ENCODE measurements at regions not wholly inside any gene's neighbourhood (a gene's known extent, or its start where the extent isn't known, plus 50 kb on each side); places are given as distances from the start of the nearest gene placed in this dataset.
A peak's percentile ranks its signal among the peaks of the same experiment; 100 is the strongest.

DNA sequence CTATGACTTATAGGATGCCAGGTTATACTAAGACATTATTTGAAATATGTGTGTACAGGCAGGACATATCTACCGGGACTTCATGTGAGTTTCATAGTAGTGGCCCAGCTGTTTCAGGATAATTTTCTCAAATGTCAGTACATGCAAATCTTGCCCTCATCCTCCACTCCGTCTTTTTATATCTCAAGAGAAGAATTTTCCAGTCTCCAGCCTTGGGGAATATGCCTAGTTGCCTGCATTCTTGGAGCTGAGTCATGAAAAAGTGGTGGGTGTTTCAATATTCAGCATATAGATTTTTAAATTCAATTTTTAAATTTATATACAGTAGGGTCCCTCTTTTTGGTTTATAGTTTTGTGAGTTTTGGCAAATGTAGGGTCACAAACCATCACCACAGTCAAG lies 236.7 kb downstream of the OTUD1 start:
- POLR2A ChIA-PET: no interaction called here

DNA sequence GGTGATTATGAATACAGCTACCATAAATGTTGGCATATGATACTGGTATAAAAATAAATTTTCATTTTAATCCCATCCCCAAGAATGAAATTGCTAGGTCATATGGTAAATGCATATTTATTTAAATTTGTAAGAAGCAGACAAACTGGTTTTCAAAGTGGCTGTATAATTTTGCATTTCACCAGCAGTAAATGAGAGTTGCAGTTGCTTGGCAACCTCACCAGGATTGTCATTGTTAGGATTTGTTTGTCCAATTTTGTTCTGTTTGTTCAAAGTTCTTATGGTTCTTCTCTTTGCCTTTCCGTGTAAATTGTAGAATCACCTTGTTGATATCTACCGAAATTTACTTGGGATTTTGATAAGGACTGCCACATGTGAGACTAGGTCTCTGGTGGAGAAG lies 237.4 kb downstream of the OTUD1 start:
- Mint-ChIP-seq H3K4me3 (no peak overlapping the region), H3K4me1 (no peaks in the 10 kb centered on the region), H3K36me3 (no peaks in the 10 kb centered on the region), H3K9me3 (peaks cover 0 to 8% (median 0%) of the 10 kb centered on the region in 5 donors), H3K27ac (no peak overlapping the region), H3K27me3 (peaks cover 3 to 18% of the 10 kb centered on the region in 2 donors)
- Histone ChIP-seq H3K4me3 (ENCODE audit: low read length) (no peak overlapping the region), H3K27ac (ENCODE audit: low read depth, low read length) (no peak overlapping the region), H3K9me3 (ENCODE audit: low read length) (no peaks in the 10 kb centered on the region), H3K36me3 (ENCODE audit: insufficient read depth, low read length) (no peaks in the 10 kb centered on the region), H3K4me1 (ENCODE audit: insufficient read depth, low read length) (no peaks in the 10 kb centered on the region), H3K27me3 (ENCODE audit: insufficient read depth, low read length, poor library complexity, severe bottlenecking) (no peaks in the 10 kb centered on the region)
- ChIA-PET POLR2A (no interaction called here), CTCF (no interaction called here)
- DNase-seq: no peak

More for the DNA sequence above, 236.7 kb downstream of the OTUD1 start:
- Mint-ChIP-seq H3K4me3 (no peak overlapping the region), H3K27me3 (peaks cover 1 to 18% of the 10 kb centered on the region in 2 donors), H3K27ac (no peak overlapping the region), H3K4me1 (no peaks in the 10 kb centered on the region), H3K9me3 (peaks cover 0 to 6% (median 0%) of the 10 kb centered on the region in 5 donors), H3K36me3 (no peaks in the 10 kb centered on the region)
- no peaks in the 10 kb centered on the region for H3K36me3 ChIP-seq (ENCODE audit: insufficient read depth, low read length)
- no peaks in the 10 kb centered on the region for H3K9me3 ChIP-seq (ENCODE audit: low read length)
- DNase-seq: no peak
- no peaks in the 10 kb centered on the region for H3K4me1 ChIP-seq (ENCODE audit: insufficient read depth, low read length)
- H3K27me3 ChIP-seq (ENCODE audit: insufficient read depth, low read length, poor library complexity, severe bottlenecking): no peaks in the 10 kb centered on the region
- H3K4me3 ChIP-seq (ENCODE audit: low read length): no peak overlapping the region
- CTCF ChIA-PET: no interaction called here
- no peak overlapping the region for H3K27ac ChIP-seq (ENCODE audit: low read depth, low read length)

DNA sequence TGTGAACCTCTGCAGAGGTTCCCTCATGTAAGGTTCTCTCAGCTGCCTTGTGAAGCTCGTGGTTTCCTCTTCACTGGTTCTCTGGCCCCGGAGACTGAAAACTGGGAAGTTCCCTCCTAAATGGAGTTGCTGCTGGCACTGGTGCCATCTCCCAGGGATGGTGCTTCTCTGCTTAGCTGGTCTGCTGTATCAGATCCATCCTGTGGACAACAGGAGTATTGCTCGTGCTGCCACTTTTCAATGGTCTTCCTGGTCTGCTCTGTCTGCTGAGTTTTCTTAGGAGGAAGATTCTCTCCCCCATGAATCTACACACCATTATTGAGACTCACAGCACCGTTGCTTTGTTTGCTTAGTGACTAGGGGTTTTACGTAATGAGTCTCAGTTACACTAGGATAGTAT lies 247.8 kb downstream of the OTUD1 start:
- ChIA-PET POLR2A (no interaction called here), CTCF (no interaction called here)
- H3K4me3 ChIP-seq (ENCODE audit: low read length): no peak overlapping the region
- no peak overlapping the region for H3K27ac ChIP-seq (ENCODE audit: low read depth, low read length)
- no peak overlapping the region for H3K27ac Mint-ChIP-seq
- H3K36me3 Mint-ChIP-seq: no peaks in the 10 kb centered on the region
- no peaks in the 10 kb centered on the region for H3K27me3 ChIP-seq (ENCODE audit: insufficient read depth, low read length, poor library complexity, severe bottlenecking)
- no peaks in the 10 kb centered on the region for H3K36me3 ChIP-seq (ENCODE audit: insufficient read depth, low read length)
- H3K4me1 Mint-ChIP-seq: no peaks in the 10 kb centered on the region
- H3K9me3 Mint-ChIP-seq: peaks cover 0 to 2% (median 0%) of the 10 kb centered on the region in 5 donors
- H3K4me3 Mint-ChIP-seq: no peak overlapping the region
- peaks cover 0 to 4% of the 10 kb centered on the region in 2 donors for H3K27me3 Mint-ChIP-seq
- no peaks in the 10 kb centered on the region for H3K9me3 ChIP-seq (ENCODE audit: low read length)
- H3K4me1 ChIP-seq (ENCODE audit: insufficient read depth, low read length): no peaks in the 10 kb centered on the region
- no peak for DNase-seq

DNA sequence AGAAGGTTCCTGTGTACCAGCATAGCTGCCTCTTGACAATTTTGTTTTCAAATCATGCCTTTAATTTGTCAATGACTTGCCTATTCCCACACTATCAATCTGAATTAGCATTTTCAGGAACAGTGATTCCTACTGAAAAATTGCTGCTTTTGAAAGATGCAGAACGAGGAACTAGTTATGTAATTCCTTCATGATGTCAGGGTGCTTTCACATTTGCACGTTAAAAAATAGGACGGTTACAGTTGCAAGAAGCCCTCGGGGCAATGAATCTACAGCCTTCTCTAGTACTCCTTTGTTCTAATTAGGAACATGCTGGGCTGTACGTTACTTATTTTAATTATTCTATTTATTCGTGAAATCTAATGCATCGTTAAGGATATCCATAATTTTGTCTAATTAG lies 253.9 kb downstream of the OTUD1 start:
- Histone ChIP-seq H3K4me3 (ENCODE audit: low read length) (no peak overlapping the region), H3K27me3 (ENCODE audit: insufficient read depth, low read length, poor library complexity, severe bottlenecking) (no peaks in the 10 kb centered on the region), H3K4me1 (ENCODE audit: insufficient read depth, low read length) (no peaks in the 10 kb centered on the region), H3K27ac (ENCODE audit: low read depth, low read length) (no peak overlapping the region), H3K36me3 (ENCODE audit: insufficient read depth, low read length) (no peaks in the 10 kb centered on the region), H3K9me3 (ENCODE audit: low read length) (no peaks in the 10 kb centered on the region)
- no peak overlapping the region for H3K4me3 Mint-ChIP-seq
- peaks cover 21 to 41% of the 10 kb centered on the region in 2 donors for H3K27me3 Mint-ChIP-seq
- no peak overlapping the region for H3K27ac Mint-ChIP-seq
- DNase-seq: no peak
- H3K36me3 Mint-ChIP-seq: no peaks in the 10 kb centered on the region
- ChIA-PET POLR2A (no interaction called here), CTCF (no interaction called here)
- H3K9me3 Mint-ChIP-seq: peaks cover 0 to 2% (median 0%) of the 10 kb centered on the region in 5 donors
- peaks cover 0 to 4% (median 2%) of the 10 kb centered on the region in 3 donors for H3K4me1 Mint-ChIP-seq

DNA sequence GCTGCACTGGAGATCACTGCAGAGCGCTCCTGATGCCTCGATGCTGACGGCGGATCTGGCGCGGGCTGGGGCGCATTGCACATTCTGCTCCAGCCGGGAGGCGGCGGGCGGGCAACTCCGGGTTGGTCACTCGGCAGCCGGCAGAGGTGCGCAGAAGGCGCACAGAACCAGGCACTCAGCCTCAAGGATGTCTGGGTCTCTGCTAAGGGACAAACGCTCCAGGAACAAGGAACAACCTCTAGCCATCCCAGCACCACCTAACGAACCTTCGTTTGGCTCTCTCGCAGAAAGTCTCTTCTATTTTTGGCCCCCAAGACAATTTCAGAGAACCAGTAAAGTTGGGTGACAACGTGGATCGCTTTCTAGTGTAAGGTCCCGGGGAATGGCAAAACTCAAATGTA lies 254.6 kb downstream of the OTUD1 start:
- H3K36me3 ChIP-seq (ENCODE audit: insufficient read depth, low read length): no peaks in the 10 kb centered on the region
- Mint-ChIP-seq H3K27ac (no peak overlapping the region), H3K4me3 (no peak overlapping the region), H3K27me3 (peaks cover 21 to 41% of the 10 kb centered on the region in 2 donors), H3K36me3 (no peaks in the 10 kb centered on the region), H3K4me1 (peaks cover 0 to 4% (median 2%) of the 10 kb centered on the region in 3 donors), H3K9me3 (no peaks in the 10 kb centered on the region)
- ChIA-PET POLR2A (no interaction called here), CTCF (no interaction called here)
- H3K27ac ChIP-seq (ENCODE audit: low read depth, low read length): no peak overlapping the region
- DNase-seq: no peak
- no peaks in the 10 kb centered on the region for H3K27me3 ChIP-seq (ENCODE audit: insufficient read depth, low read length, poor library complexity, severe bottlenecking)
- H3K9me3 ChIP-seq (ENCODE audit: low read length): no peaks in the 10 kb centered on the region
- H3K4me3 ChIP-seq (ENCODE audit: low read length): no peak overlapping the region
- H3K4me1 ChIP-seq (ENCODE audit: insufficient read depth, low read length): no peaks in the 10 kb centered on the region

DNA sequence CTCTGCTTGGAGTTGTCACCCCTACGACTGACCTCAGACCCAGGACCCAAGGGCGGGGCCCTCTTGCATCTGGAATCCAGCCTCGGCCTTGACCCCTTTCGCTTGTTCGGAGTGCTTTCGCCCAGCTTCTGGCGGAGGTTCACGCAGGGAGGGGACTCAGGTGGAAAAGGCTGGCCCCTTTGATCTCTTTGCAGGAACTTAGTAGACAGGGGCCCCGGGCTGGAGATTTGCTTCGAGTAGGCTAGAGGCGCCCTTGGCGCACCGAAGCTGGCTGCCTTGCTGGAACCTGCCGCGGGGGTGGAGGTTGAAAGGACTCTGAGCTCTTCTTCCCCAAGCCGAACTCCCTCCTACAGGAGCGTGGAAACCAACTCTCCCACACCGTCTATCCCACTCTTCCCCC lies 255.1 kb downstream of the OTUD1 start:
- Mint-ChIP-seq H3K4me3 (no peak overlapping the region), H3K27ac (no peak overlapping the region), H3K36me3 (no peaks in the 10 kb centered on the region), H3K4me1 (peaks cover 0 to 4% (median 2%) of the 10 kb centered on the region in 3 donors), H3K9me3 (no peaks in the 10 kb centered on the region), H3K27me3 (peaks cover 23 to 41% of the 10 kb centered on the region in 2 donors)
- CTCF ChIA-PET: no interaction called here
- Histone ChIP-seq H3K4me3 (ENCODE audit: low read length) (no peak overlapping the region), H3K27ac (ENCODE audit: low read depth, low read length) (no peak overlapping the region), H3K4me1 (ENCODE audit: insufficient read depth, low read length) (no peaks in the 10 kb centered on the region), H3K9me3 (ENCODE audit: low read length) (no peaks in the 10 kb centered on the region), H3K36me3 (ENCODE audit: insufficient read depth, low read length) (no peaks in the 10 kb centered on the region), H3K27me3 (ENCODE audit: insufficient read depth, low read length, poor library complexity, severe bottlenecking) (no peaks in the 10 kb centered on the region)
- POLR2A ChIA-PET: no interaction called here
- DNase-seq: no peak

DNA sequence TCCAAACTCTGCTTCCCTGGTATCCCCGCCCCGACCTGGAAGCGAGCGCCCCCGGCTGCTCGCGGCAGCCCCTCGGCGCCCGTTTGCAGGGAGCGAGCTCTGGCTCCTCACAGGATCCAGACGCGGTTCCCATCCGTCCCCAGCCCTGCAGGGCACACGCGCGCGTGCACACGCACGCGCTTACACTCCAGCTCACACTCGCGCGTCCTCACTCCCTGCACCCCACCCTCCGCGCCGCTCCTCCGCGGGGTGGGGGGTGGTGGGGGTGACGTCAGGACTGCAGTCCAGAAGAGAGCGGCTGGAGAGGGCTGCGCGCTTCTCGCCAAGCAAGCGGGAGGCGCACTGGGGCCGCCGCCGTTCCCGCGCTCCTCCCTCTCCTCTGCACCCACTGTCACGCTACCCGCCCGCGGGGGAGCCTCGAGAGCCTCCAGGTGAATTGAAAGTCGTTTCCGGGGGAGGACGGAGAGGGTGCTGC lies 255.6 kb downstream of the OTUD1 start:
- no peak overlapping the region for H3K27ac Mint-ChIP-seq
- CTCF ChIA-PET: no interaction called here
- H3K36me3 Mint-ChIP-seq: no peaks in the 10 kb centered on the region
- no peak for DNase-seq
- H3K4me3 Mint-ChIP-seq: no peak overlapping the region
- no peaks in the 10 kb centered on the region for H3K36me3 ChIP-seq (ENCODE audit: insufficient read depth, low read length)
- peaks cover 0 to 4% (median 2%) of the 10 kb centered on the region in 3 donors for H3K4me1 Mint-ChIP-seq
- H3K4me1 ChIP-seq (ENCODE audit: insufficient read depth, low read length): no peaks in the 10 kb centered on the region
- POLR2A ChIA-PET: no interaction called here
- H3K9me3 ChIP-seq (ENCODE audit: low read length): no peaks in the 10 kb centered on the region
- no peaks in the 10 kb centered on the region for H3K9me3 Mint-ChIP-seq
- no peak overlapping the region for H3K4me3 ChIP-seq (ENCODE audit: low read length)
- no peaks in the 10 kb centered on the region for H3K27me3 ChIP-seq (ENCODE audit: insufficient read depth, low read length, poor library complexity, severe bottlenecking)
- H3K27me3 Mint-ChIP-seq: peaks cover 24 to 41% of the 10 kb centered on the region in 2 donors
- no peak overlapping the region for H3K27ac ChIP-seq (ENCODE audit: low read depth, low read length)

DNA sequence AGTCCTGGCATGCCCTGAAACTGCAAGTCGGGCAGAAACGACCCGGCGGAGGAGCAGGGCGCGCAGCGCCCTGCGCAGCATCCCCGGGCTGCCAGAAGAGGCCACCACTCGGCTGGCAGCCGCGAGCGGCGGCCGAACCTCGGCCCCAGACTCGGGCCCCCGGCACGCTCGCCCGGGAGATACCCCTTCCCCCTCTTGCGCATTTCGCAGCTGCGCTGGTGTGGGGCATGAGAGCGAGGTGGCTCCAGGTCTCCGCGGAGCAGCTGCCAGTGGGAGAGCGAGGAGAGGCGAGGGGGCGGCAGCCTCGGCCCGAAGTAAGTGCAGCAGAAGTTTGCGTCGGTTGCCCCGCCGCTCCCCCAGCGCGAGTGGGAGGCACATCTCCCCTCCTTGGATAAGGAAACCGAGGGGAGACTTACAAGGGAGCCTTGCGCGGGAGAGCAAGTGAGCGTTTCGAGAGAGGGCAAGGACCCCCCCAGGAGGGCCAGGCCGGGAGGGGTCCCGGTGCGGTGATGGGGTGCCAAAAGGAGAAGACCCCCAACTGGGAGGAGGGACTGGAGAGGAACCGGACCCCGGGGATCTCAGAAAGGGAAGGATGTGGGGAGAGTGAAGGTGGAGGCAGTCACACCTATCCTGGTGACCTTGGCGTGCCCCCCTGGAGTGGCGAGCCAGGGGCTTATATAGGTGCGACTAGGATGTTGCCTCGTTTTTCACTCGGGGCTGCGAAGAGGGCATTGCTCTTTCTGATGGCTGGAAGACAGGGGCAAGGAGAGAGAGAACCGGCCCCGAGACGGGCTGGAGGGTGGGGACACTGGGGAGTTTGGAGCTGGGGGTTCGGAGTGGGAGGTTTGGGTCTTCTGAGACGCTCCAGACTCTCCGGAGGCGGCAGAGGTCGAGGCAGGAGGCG lies 256.3 kb downstream of the OTUD1 start:
- no peak overlapping the region for H3K4me3 Mint-ChIP-seq
- Histone ChIP-seq H3K27ac (ENCODE audit: low read depth, low read length) (no peak overlapping the region), H3K36me3 (ENCODE audit: insufficient read depth, low read length) (no peaks in the 10 kb centered on the region), H3K9me3 (ENCODE audit: low read length) (no peaks in the 10 kb centered on the region), H3K4me1 (ENCODE audit: insufficient read depth, low read length) (no peaks in the 10 kb centered on the region), H3K4me3 (ENCODE audit: low read length) (no peak overlapping the region), H3K27me3 (ENCODE audit: insufficient read depth, low read length, poor library complexity, severe bottlenecking) (no peaks in the 10 kb centered on the region)
- peaks cover 26 to 41% of the 10 kb centered on the region in 2 donors for H3K27me3 Mint-ChIP-seq
- H3K36me3 Mint-ChIP-seq: no peaks in the 10 kb centered on the region
- H3K9me3 Mint-ChIP-seq: no peaks in the 10 kb centered on the region
- CTCF ChIA-PET: no interaction called here
- H3K4me1 Mint-ChIP-seq: peaks cover 0 to 4% (median 2%) of the 10 kb centered on the region in 3 donors
- POLR2A ChIA-PET: no interaction called here
- peak overlapping the region in 1 of 8 donors; percentile 13 for H3K27ac Mint-ChIP-seq
- DNase-seq: no peak
